ENCODE measurements at regions not wholly inside any gene's neighbourhood (a gene's known extent, or its start where the extent isn't known, plus 50 kb on each side); places are given as distances from the start of the nearest gene placed in this dataset.
"Not testable (repeated sequence)": the region's sequence is repeated elsewhere in the genome, so short reads cannot be mapped to it uniquely, and the experiment has no call there.

- not testable (repeated sequence) for TF ChIP-seq ESRRA (IDR thresholded peaks at IDR 0.05; ENCODE audit: borderline replicate concordance, low read length); POLR2A (IDR thresholded peaks at IDR 0.05; ENCODE audit: low read length); EHF (CRISPR knock-in tag; IDR thresholded peaks at IDR 0.05); MAX (IDR thresholded peaks at IDR 0.05); CBX8 (IDR thresholded peaks at IDR 0.05); EHMT2 (IDR thresholded peaks at IDR 0.05; ENCODE audit: low read depth); MYC (IDR thresholded peaks at IDR 0.05; ENCODE audit: borderline replicate concordance, low read length); RNF2 (IDR thresholded peaks at IDR 0.05; ENCODE audit: borderline replicate concordance, low read depth); CTCF (IDR thresholded peaks at IDR 0.05); PHF8 (IDR thresholded peaks at IDR 0.05; ENCODE audit: borderline replicate concordance, low read depth); HMGXB4 (CRISPR knock-in tag; IDR thresholded peaks at IDR 0.05; ENCODE audit: borderline replicate concordance); FOSL2 (IDR thresholded peaks at IDR 0.05); FOSL2 (CRISPR knock-in tag; IDR thresholded peaks at IDR 0.05); USF2 (IDR thresholded peaks at IDR 0.05)
These were observed 3902.1 kb upstream of the OR11H1 start for GRCh38 chr22:11625711-11626421.
